HEK293T (cell line): ENCODE measurements at regions not wholly inside any gene's neighbourhood (a gene's known extent, or its start where the extent isn't known, plus 50 kb on each side); places are given as distances from the start of the nearest gene placed in this dataset.

ENCODE experiments used
- CTCF ChIA-PET: fragments of 350-600 bp; formaldehyde crosslinking; extraction: SDS; loops from one replicate; lab custom pipeline; 2021; ENCODE audit warnings: antibody characterized with exemption, inconsistent platforms; lab: Yijun Ruan, JAX
- POLR2A ChIA-PET: fragments of 350-600 bp; formaldehyde crosslinking; extraction: SDS; loops from one replicate; lab custom pipeline; 2020; ENCODE audit warnings: antibody characterized with exemption, inconsistent platforms; lab: Yijun Ruan, JAX
- DNase-seq: peaks from one replicate; pipeline ENCODE4 v3.0.0; 2012; ENCODE audit warnings: mixed read lengths; ENCODE audit errors: extremely low spot score
- ARNT ChIP-seq: fragments of 450-650 bp; IDR thresholded peaks from 2 replicates; pipeline ENCODE4 v1.6.1; 2017; ENCODE audit warnings: mild to moderate bottlenecking
- BHLHE40 ChIP-seq: fragments of 450-650 bp; IDR thresholded peaks from 2 replicates; pipeline ENCODE4 v1.6.1; 2016; ENCODE audit warnings: mild to moderate bottlenecking, moderate library complexity, borderline replicate concordance
- CTBP1 ChIP-seq: fragments of 450-650 bp; IDR thresholded peaks from 2 replicates; pipeline ENCODE4 v1.6.1; 2016; ENCODE audit warnings: borderline replicate concordance
- ELF4 ChIP-seq: fragments of 450-650 bp; IDR thresholded peaks from 2 replicates; pipeline ENCODE4 v1.6.1; 2017; ENCODE audit warnings: antibody characterized with exemption
- FOXA1 ChIP-seq: fragments of 450-650 bp; IDR thresholded peaks from 2 replicates; pipeline ENCODE4 v1.6.1; 2016; ENCODE audit warnings: mild to moderate bottlenecking
- FOXK2 ChIP-seq: fragments of 450-650 bp; IDR thresholded peaks from 2 replicates; pipeline ENCODE4 v1.6.1; 2016; ENCODE audit warnings: mild to moderate bottlenecking
- FOXM1 ChIP-seq: fragments of 450-650 bp; IDR thresholded peaks from 2 replicates; pipeline ENCODE4 v1.6.1; 2017; ENCODE audit warnings: mild to moderate bottlenecking, borderline replicate concordance
- HDGF ChIP-seq: fragments of 450-650 bp; IDR thresholded peaks from 2 replicates; pipeline ENCODE4 v1.6.1; 2017; ENCODE audit warnings: antibody characterized with exemption, borderline replicate concordance
- L3MBTL2 ChIP-seq: fragments of 450-650 bp; conservative IDR thresholded peaks from 2 replicates; pipeline ENCODE4 v1.6.1; 2016; ENCODE audit warnings: mild to moderate bottlenecking
- LEF1 ChIP-seq: fragments of 450-650 bp; IDR thresholded peaks from 2 replicates; pipeline ENCODE4 v1.6.1; 2017; ENCODE audit warnings: mild to moderate bottlenecking, borderline replicate concordance
- NFRKB ChIP-seq: fragments of 450-650 bp; IDR thresholded peaks from 2 replicates; pipeline ENCODE4 v1.6.1; 2016; ENCODE audit warnings: mild to moderate bottlenecking, moderate library complexity
- PKNOX1 ChIP-seq: fragments of 450-650 bp; IDR thresholded peaks from 2 replicates; pipeline ENCODE4 v1.6.1; 2016
- SP1 ChIP-seq: fragments of 450-650 bp; IDR thresholded peaks from 2 replicates; pipeline ENCODE4 v1.6.1; 2017
- SUZ12 ChIP-seq: fragments of 450-650 bp; IDR thresholded peaks from 2 replicates; pipeline ENCODE4 v1.6.1; 2016; ENCODE audit warnings: mild to moderate bottlenecking
- TARDBP ChIP-seq: fragments of 450-650 bp; IDR thresholded peaks from 2 replicates; pipeline ENCODE4 v1.6.1; 2016
- ZNF384 ChIP-seq: fragments of 450-650 bp; IDR thresholded peaks from 2 replicates; pipeline ENCODE4 v1.6.1; 2016

GRCh38 chr9:88736136-88736637 lies 201.2 kb downstream of the NXNL2 start:
- no peak for TF ChIP-seq ELF4
- TF ChIP-seq SP1, result no peak
- no peak for TF ChIP-seq TARDBP
- no peak for TF ChIP-seq HDGF
- TF ChIP-seq FOXK2, result no peak
- no peak for TF ChIP-seq L3MBTL2
- TF ChIP-seq ZNF384, result no peak
- no peak for TF ChIP-seq FOXA1
- TF ChIP-seq ARNT, result no peak
- TF ChIP-seq FOXM1, result no peak
- no peak for TF ChIP-seq BHLHE40
- TF ChIP-seq CTBP1, result no peak
- no peak for TF ChIP-seq NFRKB
- no peak for TF ChIP-seq SUZ12
- no peak for TF ChIP-seq LEF1
- no peak for TF ChIP-seq PKNOX1
- CTCF ChIA-PET, result no interaction called here
- POLR2A ChIA-PET, result no interaction called here
- DNase-seq, result no peak

GRCh38 chr9:88737031-88737430 lies 202.1 kb downstream of the NXNL2 start:
- no peak for TF ChIP-seq TARDBP
- no peak for TF ChIP-seq ZNF384
- TF ChIP-seq PKNOX1, result no peak
- ChIA-PET POLR2A (no interaction called here), CTCF (no interaction called here)
- DNase-seq, result no peak

- ChIA-PET POLR2A (no interaction called here), CTCF (no interaction called here)
- DNase-seq, result no peak
- TF ChIP-seq ELF4, result no peak
- TF ChIP-seq LEF1, result no peak
- no peak for TF ChIP-seq ZNF384
- TF ChIP-seq CTBP1, result no peak
Measured at GRCh38 chr9:88737876-88738275, 202.9 kb downstream of the NXNL2 start.

GRCh38 chr9:88738709-88739108 lies 203.7 kb downstream of the NXNL2 start:
- no peak for DNase-seq
- POLR2A ChIA-PET, result no interaction called here
- CTCF ChIA-PET, result no interaction called here

GRCh38 chr9:88739373-88739772 lies 204.4 kb downstream of the NXNL2 start:
- ChIA-PET POLR2A (no interaction called here), CTCF (no interaction called here)
- no peak for DNase-seq
- TF ChIP-seq LEF1 (no peak), L3MBTL2 (no peak), ARNT (no peak), BHLHE40 (no peak)

More at GRCh38 chr9:88738709-88739108, 203.7 kb downstream of the NXNL2 start:
- TF ChIP-seq FOXM1, result no peak
- no peak for TF ChIP-seq L3MBTL2
- TF ChIP-seq HDGF, result no peak
- no peak for TF ChIP-seq ARNT
- TF ChIP-seq SP1, result no peak
- no peak for TF ChIP-seq FOXA1
- TF ChIP-seq LEF1, result no peak
- TF ChIP-seq BHLHE40, result no peak
- TF ChIP-seq FOXK2, result no peak
- TF ChIP-seq ELF4, result no peak

GRCh38 chr9:88740844-88741243 lies 205.9 kb downstream of the NXNL2 start:
- TF ChIP-seq ARNT (no peak), FOXM1 (no peak), TARDBP (no peak), HDGF (no peak)
- CTCF ChIA-PET, result no interaction called here
- POLR2A ChIA-PET, result no interaction called here
- DNase-seq, result no peak

GRCh38 chr9:88741335-88741734 lies 206.4 kb downstream of the NXNL2 start:
- TF ChIP-seq PKNOX1, result no peak
- TF ChIP-seq FOXK2, result no peak
- no peak for TF ChIP-seq L3MBTL2
- no peak for TF ChIP-seq NFRKB
- TF ChIP-seq BHLHE40, result no peak
- no peak for TF ChIP-seq TARDBP
- TF ChIP-seq FOXM1, result no peak
- TF ChIP-seq HDGF, result no peak
- TF ChIP-seq ELF4, result no peak
- TF ChIP-seq ZNF384, result no peak
- TF ChIP-seq ARNT, result no peak
- no peak for TF ChIP-seq CTBP1
- no peak for TF ChIP-seq LEF1
- no peak for TF ChIP-seq SP1
- no peak for TF ChIP-seq SUZ12
- no peak for TF ChIP-seq FOXA1
- DNase-seq, result peak; percentile 31
- CTCF ChIA-PET, result no interaction called here

More at GRCh38 chr9:88741335-88741734, 206.4 kb downstream of the NXNL2 start:
- POLR2A ChIA-PET, result no interaction called here
